ENCODE measurements at regions not wholly inside any gene's neighbourhood (a gene's known extent, or its start where the extent isn't known, plus 50 kb on each side); places are given as distances from the start of the nearest gene placed in this dataset.

DNA sequence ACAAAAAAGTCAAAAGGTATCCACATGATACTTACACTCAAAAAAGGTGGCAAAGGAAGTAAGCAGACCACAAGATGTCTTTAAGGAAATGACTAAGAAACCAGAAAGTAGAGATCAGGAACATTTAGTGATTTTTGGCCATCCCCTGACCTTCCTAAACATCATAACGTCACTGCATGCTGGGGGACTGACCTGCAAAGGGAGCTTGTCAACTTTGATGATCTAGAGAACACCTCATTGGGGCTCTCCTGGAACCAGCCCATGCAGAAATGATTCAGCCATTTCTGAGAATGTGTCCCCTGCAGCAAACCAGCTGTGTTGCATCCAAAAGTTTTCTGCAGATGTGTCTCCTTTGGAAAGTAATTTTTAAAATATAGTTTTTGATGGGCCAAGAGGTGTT lies 152.2 kb upstream of the RASSF8 start:
- no peak overlapping the region for H3K27ac ChIP-seq (ENCODE audit: low read depth)
- 43% methylated on average over 1 of the region's 1 CpG for WGBS
- DNase-seq (ENCODE audit: extremely low spot score): no peak
- no peaks in the 10 kb centered on the region for H3K36me3 ChIP-seq (ENCODE audit: insufficient read depth)
- H3K4me1 ChIP-seq (ENCODE audit: insufficient read depth): no peaks in the 10 kb centered on the region
- no peak overlapping the region for H3K4me3 ChIP-seq (ENCODE audit: low read depth, low read length)

DNA sequence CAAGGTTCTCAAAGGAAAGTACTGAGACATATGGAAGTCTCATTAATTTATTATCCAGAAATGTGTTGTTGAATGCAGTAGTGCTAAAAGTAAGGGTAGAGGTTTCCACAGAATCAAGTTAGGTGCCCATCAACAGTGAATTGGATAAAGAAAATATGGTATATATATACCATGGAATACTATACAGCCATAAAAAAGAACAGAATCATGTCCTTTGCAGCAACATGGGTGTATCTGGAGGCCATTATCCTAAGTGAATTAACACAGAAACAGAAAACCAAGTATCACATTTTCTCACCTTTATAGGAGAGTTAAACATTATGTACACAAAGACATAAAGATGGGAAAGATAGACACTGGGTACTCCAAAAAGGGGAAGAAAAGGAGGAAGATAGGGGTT lies 149.9 kb upstream of the RASSF8 start:
- H3K36me3 ChIP-seq (ENCODE audit: insufficient read depth): no peaks in the 10 kb centered on the region
- H3K27ac ChIP-seq (ENCODE audit: low read depth): no peak overlapping the region
- H3K4me3 ChIP-seq (ENCODE audit: low read depth, low read length): no peak overlapping the region
- H3K4me1 ChIP-seq (ENCODE audit: insufficient read depth): no peaks in the 10 kb centered on the region
- no peak for DNase-seq (ENCODE audit: extremely low spot score)

DNA sequence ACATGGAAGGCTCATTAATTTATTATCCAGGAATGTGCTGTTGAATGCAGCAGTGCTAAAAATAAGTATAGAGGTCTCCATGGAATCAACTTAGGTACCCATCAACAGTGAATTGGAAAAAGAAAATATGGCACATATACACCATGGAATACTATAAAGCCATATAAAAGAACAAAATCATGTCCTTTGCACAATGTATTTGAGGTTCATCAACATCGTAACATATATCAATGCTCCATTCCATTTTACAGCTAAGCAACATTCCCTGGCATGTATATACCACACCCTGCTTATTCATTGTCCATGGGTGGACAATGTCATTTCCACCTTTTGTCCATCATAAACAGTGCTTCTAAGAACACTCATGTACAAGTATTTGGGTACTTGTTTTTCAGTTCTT lies 147.8 kb upstream of the RASSF8 start:
- no peak for DNase-seq (ENCODE audit: extremely low spot score)
- H3K4me1 ChIP-seq (ENCODE audit: insufficient read depth): no peaks in the 10 kb centered on the region
- H3K36me3 ChIP-seq (ENCODE audit: insufficient read depth): no peaks in the 10 kb centered on the region
- H3K27ac ChIP-seq (ENCODE audit: low read depth): no peak overlapping the region
- no peak overlapping the region for H3K4me3 ChIP-seq (ENCODE audit: low read depth, low read length)
- 99% methylated on average over 1 of the region's 1 CpG for WGBS

DNA sequence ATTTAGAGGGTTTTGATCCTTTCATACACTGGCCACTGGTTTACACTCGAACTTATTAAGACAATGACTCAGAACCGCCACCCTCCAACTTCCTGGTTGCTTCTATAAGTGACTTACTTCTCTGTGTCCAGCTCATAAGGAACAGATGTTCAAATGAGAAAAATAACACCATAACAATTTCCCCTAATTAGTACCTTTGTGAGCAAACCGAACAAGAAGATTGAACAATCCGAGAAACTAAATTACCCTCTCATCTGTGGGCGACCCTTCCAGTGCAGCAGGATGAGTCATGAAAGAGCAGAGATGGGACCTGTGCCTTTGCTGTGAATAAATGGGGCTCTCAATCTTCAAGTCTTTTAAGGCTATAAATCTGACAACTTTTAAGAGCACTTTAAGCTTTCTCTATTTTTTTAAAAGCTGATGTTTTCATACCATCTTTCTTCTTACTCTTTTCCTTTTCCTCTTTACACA lies 146.8 kb upstream of the RASSF8 start:
- Histone ChIP-seq H3K4me1 (ENCODE audit: insufficient read depth) (no peaks in the 10 kb centered on the region), H3K4me3 (ENCODE audit: low read depth, low read length) (no peak overlapping the region), H3K27ac (ENCODE audit: low read depth) (no peak overlapping the region), H3K36me3 (ENCODE audit: insufficient read depth) (no peaks in the 10 kb centered on the region)
- DNase-seq (ENCODE audit: extremely low spot score): no peak
- WGBS: 49% methylated on average over 5 of the region's 5 CpGs

DNA sequence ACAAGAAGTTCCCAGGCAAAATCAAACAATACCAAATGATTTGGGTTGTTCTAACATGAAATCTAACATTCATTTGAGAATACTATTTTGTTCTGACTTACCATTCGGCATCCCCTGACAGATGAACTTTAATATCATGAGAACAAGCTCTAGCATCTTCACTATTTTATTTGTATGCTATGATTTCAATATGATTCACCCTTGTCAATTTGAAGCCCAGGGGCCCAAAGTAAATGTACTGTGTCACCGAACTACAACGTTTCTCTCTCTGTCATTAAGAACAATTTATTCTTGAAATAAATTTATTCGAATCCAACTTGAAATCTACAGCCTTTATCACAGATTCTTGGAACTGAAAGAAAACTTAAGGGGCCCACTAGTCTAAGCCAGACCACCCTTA lies 146.2 kb upstream of the RASSF8 start:
- no peak for DNase-seq (ENCODE audit: extremely low spot score)
- no peaks in the 10 kb centered on the region for H3K4me1 ChIP-seq (ENCODE audit: insufficient read depth)
- no peaks in the 10 kb centered on the region for H3K36me3 ChIP-seq (ENCODE audit: insufficient read depth)
- H3K27ac ChIP-seq (ENCODE audit: low read depth): no peak overlapping the region
- H3K4me3 ChIP-seq (ENCODE audit: low read depth, low read length): no peak overlapping the region
- whole genome bisulfite sequencing: 84% methylated on average over 4 of the region's 4 CpGs

DNA sequence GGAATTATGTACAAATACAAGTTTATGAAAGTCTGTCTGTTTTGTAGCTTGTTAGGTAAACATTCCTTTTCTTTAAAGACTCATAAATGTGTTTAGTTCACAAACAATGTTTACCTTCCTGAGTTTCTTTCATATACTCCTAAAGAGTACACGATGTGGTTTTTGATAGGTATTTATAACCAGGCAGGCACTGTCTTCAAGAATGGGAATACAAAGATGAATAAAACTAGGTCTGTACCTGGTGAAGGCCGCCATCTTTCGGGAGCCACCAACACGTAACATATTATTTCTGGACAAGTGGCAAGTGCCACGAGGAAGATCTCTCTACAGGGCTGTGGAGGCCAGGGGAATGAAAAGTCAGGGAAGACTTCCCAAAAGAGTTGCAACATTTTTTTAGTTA lies 144.6 kb upstream of the RASSF8 start:
- Histone ChIP-seq H3K4me1 (ENCODE audit: insufficient read depth) (no peaks in the 10 kb centered on the region), H3K36me3 (ENCODE audit: insufficient read depth) (no peaks in the 10 kb centered on the region), H3K27ac (ENCODE audit: low read depth) (no peak overlapping the region), H3K4me3 (ENCODE audit: low read depth, low read length) (no peak overlapping the region)
- no peak for DNase-seq (ENCODE audit: extremely low spot score)
- 85% methylated on average over 5 of the region's 5 CpGs for WGBS

DNA sequence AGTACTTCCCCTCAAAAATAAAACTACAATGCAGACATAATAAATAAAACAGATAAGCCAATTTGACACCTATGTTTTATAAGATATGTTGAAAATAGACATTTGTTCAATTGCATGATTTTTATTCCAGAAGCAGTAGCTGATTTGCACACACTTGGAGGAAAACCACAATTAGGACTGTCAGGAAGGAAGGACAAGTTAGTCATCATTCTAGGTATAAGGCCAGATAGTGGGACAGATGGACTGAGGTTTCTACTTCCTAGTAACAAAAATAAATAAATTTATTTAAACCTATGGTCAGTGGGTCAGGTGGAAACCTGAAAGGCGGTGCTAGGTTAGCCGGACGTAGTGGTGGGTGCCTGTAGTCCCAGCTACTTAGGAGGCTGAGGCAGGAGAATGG lies 141.8 kb upstream of the RASSF8 start:
- no peak for DNase-seq (ENCODE audit: extremely low spot score)
- H3K27ac ChIP-seq (ENCODE audit: low read depth): no peak overlapping the region
- no peaks in the 10 kb centered on the region for H3K36me3 ChIP-seq (ENCODE audit: insufficient read depth)
- no peaks in the 10 kb centered on the region for H3K4me1 ChIP-seq (ENCODE audit: insufficient read depth)
- H3K4me3 ChIP-seq (ENCODE audit: low read depth, low read length): no peak overlapping the region
- 97% methylated on average over 3 of the region's 3 CpGs for whole genome bisulfite sequencing

DNA sequence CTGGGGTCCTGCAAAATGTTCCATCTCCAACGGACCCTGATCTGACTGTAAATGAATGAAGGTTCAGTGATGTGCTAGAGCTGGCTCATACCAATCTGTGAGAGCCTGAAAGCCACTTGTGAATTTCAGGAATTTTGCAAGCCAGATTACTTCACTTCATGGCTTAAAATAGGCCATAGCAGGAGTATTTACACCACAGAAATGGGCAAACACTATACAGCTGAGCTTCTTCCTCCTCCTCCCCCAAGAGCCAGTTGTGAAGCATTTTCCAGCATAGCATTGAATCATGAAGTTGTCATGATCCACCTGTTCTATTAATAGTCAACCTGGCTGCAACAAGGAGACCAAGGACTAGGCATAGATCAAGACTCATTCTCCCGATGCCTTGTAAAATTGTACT lies 141.3 kb upstream of the RASSF8 start:
- H3K4me1 ChIP-seq (ENCODE audit: insufficient read depth): no peaks in the 10 kb centered on the region
- no peak overlapping the region for H3K4me3 ChIP-seq (ENCODE audit: low read depth, low read length)
- no peak overlapping the region for H3K27ac ChIP-seq (ENCODE audit: low read depth)
- WGBS: 95% methylated on average over 2 of the region's 2 CpGs
- no peaks in the 10 kb centered on the region for H3K36me3 ChIP-seq (ENCODE audit: insufficient read depth)
- DNase-seq (ENCODE audit: extremely low spot score): no peak

DNA sequence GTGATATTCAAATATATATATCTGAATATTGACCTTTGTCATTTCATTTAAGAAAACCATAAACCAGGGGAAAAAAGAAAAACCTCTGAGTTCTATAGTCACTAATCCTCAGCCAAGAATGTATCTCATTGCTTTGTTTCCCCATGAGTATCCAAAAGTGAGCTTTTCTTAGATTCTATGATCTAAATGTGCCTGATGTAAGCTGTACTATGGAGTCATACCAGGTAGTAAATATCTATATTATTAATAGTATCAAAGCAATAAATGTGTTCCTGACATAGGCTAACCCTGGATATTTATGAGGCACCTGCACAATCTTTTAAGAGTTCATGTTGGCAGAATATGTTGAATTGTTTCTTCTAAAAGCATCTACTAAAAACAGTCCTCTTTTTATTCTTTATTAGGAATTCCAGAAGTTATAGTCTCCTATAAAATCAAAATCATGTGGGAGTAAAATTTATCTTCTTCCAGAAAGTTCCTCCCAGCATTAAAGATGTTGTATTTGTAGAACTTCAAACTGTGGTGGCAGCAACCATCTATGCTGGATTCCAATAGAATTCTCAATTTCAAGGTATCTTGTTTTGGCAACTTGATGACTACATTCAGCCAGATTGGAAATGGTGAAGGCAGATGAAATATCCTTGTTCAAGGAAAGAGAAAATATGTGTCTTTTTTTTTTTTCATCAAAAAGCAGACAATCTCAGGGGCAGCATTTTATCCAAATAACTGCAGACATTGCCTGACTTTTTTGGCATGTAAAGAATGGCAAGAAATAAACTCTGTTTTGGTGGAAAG lies 139.7 kb upstream of the RASSF8 start:
- Histone ChIP-seq H3K4me3 (ENCODE audit: low read depth, low read length) (no peak overlapping the region), H3K36me3 (ENCODE audit: insufficient read depth) (no peaks in the 10 kb centered on the region), H3K4me1 (ENCODE audit: insufficient read depth) (no peaks in the 10 kb centered on the region), H3K27ac (ENCODE audit: low read depth) (no peak overlapping the region)
- DNase-seq (ENCODE audit: extremely low spot score): no peak

DNA sequence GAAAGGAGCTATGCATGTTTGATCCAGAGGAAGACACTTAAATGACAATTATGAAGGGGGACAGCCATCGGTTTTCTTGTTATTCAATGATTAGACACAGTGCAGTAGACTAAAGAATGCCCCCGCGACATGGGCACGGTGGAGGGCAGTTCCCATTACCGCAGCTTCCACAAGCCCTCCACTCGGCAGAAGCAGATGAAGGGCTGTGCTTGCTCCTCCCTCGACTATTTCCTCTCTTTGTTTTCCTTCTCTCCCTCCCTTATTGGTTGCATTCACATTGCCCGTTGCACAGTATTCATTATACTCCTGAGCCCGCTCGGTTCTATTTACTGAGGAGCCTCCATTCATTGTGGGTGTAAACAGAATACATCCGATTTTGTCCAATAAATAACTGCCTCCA lies 138.8 kb upstream of the RASSF8 start:
- H3K36me3 ChIP-seq (ENCODE audit: insufficient read depth): no peaks in the 10 kb centered on the region
- 75% methylated on average over 11 of the region's 11 CpGs for WGBS
- DNase-seq (ENCODE audit: extremely low spot score): no peak
- H3K4me3 ChIP-seq (ENCODE audit: low read depth, low read length): no peak overlapping the region
- H3K4me1 ChIP-seq (ENCODE audit: insufficient read depth): no peaks in the 10 kb centered on the region
- H3K27ac ChIP-seq (ENCODE audit: low read depth): no peak overlapping the region

DNA sequence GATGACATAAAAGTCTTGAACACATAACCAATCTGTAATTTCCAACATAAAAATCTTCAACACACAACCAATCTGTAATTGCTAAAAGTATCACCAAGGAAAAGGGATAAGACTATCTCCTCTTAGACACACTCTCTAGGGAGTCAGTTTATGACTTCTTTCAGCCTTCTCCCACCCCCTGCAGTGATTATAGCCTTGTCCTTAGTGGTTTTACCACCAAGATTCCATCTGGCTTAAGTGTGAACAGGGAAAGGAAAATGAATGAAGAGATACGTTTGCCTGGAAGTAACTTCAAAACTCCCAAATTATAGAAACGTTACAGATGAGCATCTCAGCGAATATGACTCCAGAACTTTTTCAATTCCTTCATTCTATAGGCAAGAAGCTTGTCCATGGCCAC lies 136.2 kb upstream of the RASSF8 start:
- Histone ChIP-seq H3K4me3 (ENCODE audit: low read depth, low read length) (no peak overlapping the region), H3K36me3 (ENCODE audit: insufficient read depth) (no peaks in the 10 kb centered on the region), H3K4me1 (ENCODE audit: insufficient read depth) (no peaks in the 10 kb centered on the region), H3K27ac (ENCODE audit: low read depth) (no peak overlapping the region)
- WGBS: 84% methylated on average over 3 of the region's 3 CpGs
- DNase-seq (ENCODE audit: extremely low spot score): no peak

DNA sequence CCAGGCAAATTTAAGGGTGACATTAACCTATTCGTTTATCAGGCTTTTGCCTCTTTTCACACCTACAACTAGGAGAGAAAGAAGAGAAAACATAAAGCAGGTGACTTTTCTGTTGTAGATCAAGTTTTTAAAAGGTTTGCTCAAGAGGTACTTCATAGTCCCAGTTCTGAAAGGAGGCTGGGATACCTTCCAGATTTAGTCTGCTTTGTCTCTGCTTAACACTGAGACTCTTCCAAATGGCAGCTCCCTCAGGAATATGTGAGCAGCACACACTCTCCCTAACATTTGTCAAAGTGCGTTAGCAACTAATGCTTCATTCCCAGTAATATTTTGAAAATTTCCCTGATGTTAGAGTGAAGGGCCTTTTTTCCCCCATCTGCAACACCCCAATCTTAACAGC lies 133.7 kb upstream of the RASSF8 start:
- Histone ChIP-seq H3K27ac (ENCODE audit: low read depth) (no peak overlapping the region), H3K36me3 (ENCODE audit: insufficient read depth) (no peaks in the 10 kb centered on the region), H3K4me3 (ENCODE audit: low read depth, low read length) (no peak overlapping the region), H3K4me1 (ENCODE audit: insufficient read depth) (no peaks in the 10 kb centered on the region)
- 58% methylated on average over 2 of the region's 2 CpGs for WGBS
- peak; percentile 56 for DNase-seq (ENCODE audit: extremely low spot score)

DNA sequence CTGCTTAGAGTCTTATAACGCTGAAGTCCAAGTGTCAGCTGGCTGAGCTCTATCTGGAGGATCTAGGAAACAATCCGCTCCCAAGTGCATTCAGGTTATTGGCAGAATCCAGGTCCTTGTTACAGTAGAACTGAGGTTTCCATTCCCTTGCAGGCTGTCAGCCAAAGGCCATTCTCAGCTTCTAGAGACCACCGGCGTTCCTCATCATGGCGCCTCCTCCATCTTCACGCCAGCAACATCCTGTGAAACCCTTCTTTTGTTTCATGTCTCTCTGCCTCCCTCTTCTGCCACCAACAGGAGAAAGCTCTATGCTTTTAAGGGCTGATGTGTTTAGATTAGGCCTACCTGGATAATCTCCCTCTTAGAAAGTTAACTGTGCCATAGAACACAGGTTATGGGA lies 133.0 kb upstream of the RASSF8 start:
- WGBS: 67% methylated on average over 6 of the region's 6 CpGs
- Histone ChIP-seq H3K4me1 (ENCODE audit: insufficient read depth) (no peaks in the 10 kb centered on the region), H3K4me3 (ENCODE audit: low read depth, low read length) (no peak overlapping the region), H3K36me3 (ENCODE audit: insufficient read depth) (no peaks in the 10 kb centered on the region), H3K27ac (ENCODE audit: low read depth) (no peak overlapping the region)
- peak; percentile 46 for DNase-seq (ENCODE audit: extremely low spot score)

DNA sequence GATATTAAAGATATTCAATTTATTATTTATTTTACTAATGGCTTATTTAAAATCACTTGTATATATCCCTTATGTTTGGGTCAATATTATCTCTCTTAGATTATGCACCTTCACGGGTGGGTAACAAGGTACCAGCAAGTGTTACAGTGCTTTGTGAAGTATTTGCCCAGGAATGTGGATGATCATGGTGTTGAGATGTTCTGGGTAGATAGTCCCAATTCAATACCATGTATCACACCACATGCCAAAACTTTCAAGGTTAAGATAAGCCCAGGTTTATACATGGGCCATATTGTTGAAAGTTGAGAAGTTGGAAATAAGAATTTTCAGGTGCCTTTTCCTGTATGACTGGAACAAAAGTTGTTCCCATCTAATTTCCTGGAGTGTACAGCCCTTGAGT lies 131.3 kb upstream of the RASSF8 start:
- Histone ChIP-seq H3K36me3 (ENCODE audit: insufficient read depth) (no peaks in the 10 kb centered on the region), H3K27ac (ENCODE audit: low read depth) (no peak overlapping the region), H3K4me1 (ENCODE audit: insufficient read depth) (no peaks in the 10 kb centered on the region), H3K4me3 (ENCODE audit: low read depth, low read length) (no peak overlapping the region)
- no peak for DNase-seq (ENCODE audit: extremely low spot score)
- WGBS: 99% methylated on average over 1 of the region's 1 CpG

DNA sequence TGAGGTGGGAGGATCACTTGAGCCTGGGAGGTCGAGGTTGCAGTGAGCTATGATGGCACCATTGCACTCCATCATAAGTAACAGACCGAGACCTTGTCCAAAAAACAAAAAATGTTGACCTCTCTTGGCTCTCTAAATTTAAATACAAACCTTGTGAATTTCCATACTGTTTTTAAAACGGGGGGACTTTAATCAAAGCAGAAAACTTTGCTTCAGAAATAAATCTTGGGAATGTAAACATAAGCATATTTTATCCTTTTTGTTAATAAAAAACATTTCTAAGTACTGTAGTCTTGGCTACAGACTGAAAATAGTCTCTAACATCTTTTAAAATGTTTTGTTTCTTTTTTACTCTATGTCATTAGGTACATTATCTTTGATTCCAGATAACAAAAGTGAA lies 130.7 kb upstream of the RASSF8 start:
- H3K36me3 ChIP-seq (ENCODE audit: insufficient read depth): no peaks in the 10 kb centered on the region
- WGBS: 40% methylated on average over 3 of the region's 3 CpGs
- DNase-seq (ENCODE audit: extremely low spot score): no peak
- H3K27ac ChIP-seq (ENCODE audit: low read depth): no peak overlapping the region
- no peak overlapping the region for H3K4me3 ChIP-seq (ENCODE audit: low read depth, low read length)
- no peaks in the 10 kb centered on the region for H3K4me1 ChIP-seq (ENCODE audit: insufficient read depth)
